ENCODE measurements at regions not wholly inside any gene's neighbourhood (a gene's known extent, or its start where the extent isn't known, plus 50 kb on each side); places are given as distances from the start of the nearest gene placed in this dataset.

GRCh38 chr10:62718585-62718984 is 85.9 kb upstream of the ADO start:
- no peak for DNase-seq

GRCh38 chr10:62719061-62719460 is 85.5 kb upstream of the ADO start:
- DNase-seq = no peak

- DNase-seq = no peak
These were observed 82.8 kb upstream of the ADO start for GRCh38 chr10:62721687-62722086.

- no peak for DNase-seq
These were observed 81.1 kb upstream of the ADO start for GRCh38 chr10:62723375-62723774.

- no peak for DNase-seq
These were observed 80.1 kb upstream of the ADO start for GRCh38 chr10:62724465-62724864.

DNA sequence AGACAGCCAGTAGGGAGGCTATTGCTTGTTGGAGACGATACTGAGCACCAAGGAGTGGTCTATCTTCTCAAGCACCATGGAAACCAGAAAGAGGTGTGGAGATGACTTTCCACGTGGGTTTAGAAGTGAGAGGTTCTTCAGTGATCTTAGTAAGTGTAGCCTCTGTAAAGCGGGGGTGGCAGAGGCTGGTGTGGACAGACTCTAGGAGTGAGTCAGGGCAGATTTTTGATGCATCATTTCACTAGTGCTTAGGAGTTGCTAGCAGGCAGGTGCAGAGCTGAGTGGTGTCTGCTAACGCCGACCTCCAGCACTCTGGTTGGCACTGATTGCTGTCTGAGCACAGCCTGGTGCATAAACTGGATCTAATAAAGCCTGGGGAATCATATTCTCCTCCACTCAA is 78.4 kb upstream of the ADO start:
- no peak for DNase-seq

- DNase-seq = no peak
These were observed 77.9 kb upstream of the ADO start for GRCh38 chr10:62726638-62727037.

DNA sequence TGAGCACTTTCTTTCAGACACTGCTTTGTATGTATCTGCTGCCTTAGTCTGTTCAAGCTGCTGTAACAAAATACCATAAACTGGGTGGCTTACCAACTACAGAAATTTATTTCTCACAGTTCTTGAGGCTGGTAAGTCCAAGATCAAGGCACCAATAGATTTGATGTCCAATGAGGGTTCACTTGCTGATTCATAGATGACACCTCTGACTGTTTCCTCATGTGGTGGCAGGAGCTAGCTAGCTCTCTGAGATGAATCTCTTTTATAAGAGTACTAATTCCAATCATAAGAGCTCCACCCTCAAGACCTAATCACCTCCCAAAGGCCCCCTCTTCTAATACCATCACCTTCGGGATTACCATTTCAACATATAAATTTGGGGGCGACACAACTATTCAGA is 76.6 kb upstream of the ADO start:
- no peak for DNase-seq

GRCh38 chr10:62728479-62728878 is 76.0 kb upstream of the ADO start:
- no peak for DNase-seq

- DNase-seq = no peak
These were observed 71.5 kb upstream of the ADO start for GRCh38 chr10:62732841-62733653.

DNA sequence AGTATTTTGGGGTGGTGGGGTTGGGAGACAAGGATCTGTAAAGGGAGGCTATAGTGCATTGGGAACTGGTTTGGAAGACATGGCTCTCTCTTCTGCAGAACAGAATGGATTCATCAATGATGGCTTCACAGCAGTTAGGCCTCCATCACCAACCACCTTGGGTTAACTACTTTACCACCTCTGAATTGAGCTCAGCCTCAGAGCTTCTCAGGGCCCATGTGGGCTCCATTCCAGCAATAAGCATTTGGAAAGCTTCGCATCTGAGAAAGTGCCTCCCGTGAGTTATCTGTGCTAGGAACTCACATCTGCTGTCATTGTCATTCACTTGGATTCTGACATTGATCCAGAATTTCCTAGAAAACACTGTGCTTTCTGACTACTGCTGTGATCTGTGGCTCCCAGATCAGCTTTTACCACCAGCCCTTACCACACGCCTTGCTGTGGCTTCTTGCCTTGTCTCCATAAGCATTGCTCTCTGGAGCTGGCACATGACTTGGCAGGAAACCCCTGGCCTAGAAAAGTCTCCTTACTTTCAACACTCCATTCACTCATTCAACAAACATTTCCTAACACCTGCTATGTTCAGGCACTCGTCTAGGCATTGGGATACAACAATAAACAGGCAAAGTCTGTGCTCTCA is 70.7 kb upstream of the ADO start:
- no peak for DNase-seq

DNA sequence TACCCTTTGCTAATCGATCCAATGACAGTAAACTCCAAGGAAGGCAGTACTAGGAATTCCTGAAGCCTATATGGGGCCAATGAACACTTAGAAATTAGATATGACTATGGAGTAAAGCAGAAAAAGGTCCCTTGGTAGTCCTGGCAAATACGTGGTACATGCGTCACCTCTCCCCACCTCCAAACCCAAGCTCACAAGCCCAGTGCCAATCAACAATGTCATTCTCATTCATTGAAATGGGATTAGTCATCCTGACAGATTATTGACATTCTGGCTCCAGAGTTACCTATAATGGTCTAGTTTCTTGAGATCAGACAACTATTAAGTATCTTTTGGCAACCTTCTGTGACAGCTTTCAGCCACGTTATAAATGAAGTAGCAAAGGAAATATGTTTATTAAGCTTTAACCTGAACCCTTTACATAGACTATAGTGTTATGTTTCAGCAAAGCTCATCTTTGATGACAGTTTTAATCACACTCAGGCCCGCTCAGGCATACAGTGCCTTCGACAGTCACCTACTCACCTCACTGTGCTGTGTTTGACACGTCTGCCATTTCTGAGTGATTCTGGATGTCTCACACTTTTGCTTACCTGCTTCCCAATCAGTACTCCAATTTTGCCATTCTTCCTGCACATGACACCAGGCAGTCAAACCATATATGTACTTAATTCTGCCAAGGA is 69.6 kb upstream of the ADO start:
- DNase-seq = no peak

GRCh38 chr10:62735464-62736167 is 68.9 kb upstream of the ADO start:
- DNase-seq = no peak

- no peak for DNase-seq
These were observed 68.4 kb upstream of the ADO start for GRCh38 chr10:62736168-62736546.

GRCh38 chr10:62738916-62739315 is 65.6 kb upstream of the ADO start:
- DNase-seq = no peak

- no peak for DNase-seq
These were observed 63.4 kb upstream of the ADO start for GRCh38 chr10:62740885-62741745.

DNA sequence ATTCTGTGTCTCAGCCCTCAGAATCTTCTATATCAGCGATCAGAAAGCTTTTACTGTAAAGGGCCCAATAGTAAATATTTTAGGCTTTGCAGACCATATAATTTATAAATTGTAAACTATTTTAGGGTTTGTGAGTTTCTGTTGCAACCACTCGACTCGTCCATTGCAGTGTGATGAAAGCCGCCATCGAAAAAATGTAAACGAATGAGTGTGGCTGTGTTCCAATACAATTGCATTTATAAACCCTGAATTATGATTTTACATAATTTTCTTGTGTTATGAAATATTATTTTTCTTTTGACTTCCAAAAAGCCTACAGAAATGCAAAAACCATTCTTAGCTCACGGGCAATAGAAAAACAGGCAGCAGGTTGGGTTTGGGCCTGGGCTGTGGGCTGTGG is 62.5 kb upstream of the ADO start:
- DNase-seq = no peak

GRCh38 chr10:62742536-62743061 is 61.9 kb upstream of the ADO start:
- no peak for DNase-seq

- DNase-seq = no peak
These were observed 60.4 kb upstream of the ADO start for GRCh38 chr10:62744136-62744535.

DNA sequence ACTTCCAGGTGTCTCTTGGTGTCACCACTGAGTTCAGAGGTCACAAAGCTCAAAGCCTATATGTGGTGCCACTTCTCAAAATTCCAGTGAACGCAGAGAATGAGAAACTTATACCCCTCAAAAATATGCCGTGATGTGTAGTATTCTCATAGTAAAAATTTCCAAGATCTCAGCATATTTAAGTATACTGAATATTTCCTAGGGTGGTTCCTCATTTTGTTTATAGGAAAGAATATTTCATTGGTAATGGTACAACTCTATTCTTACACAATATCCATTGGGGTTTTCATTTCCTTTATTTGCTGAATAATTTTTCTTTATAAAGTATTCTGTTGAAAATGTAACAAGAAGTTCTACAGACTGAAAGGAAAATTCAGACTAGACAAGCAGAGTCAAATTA is 58.9 kb upstream of the ADO start:
- no peak for DNase-seq

DNA sequence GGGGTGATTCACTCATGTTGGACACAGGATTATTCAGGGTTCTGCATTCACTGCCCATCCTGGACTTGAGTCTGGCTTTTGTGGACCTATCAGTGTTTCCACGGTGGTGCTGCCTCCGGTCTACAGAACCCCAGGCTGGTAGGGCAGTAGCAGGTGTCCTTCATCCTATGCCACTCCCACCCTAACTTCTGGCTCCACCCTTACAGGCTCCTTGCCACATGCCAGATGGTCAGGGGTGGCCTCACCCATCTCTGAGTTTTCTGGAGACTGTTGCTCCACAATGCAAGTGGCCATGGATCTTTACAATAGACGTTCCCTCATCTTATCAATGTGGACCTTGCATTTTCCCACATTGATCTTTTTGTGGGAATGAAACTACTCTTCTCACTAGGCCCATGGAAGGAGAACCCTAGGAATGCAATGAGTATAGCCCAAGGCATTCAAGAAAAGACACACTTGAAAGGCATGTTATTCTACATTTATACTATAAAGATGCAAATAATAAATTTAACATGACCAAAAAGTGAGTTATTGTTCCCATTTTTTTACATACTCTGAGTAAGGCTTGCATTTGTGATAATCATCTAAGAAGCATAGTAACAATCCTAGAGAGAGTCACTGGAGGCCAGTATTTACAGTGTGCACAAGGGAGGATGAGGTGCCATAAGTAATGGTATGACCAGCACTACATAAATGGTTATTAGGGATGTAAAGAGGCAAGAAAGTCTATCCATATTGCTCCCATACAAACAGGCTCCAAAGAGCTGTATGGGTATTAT is 57.4 kb upstream of the ADO start:
- DNase-seq = no peak
